ENCODE measurements at regions not wholly inside any gene's neighbourhood (a gene's known extent, or its start where the extent isn't known, plus 50 kb on each side); places are given as distances from the start of the nearest gene placed in this dataset.

DNA sequence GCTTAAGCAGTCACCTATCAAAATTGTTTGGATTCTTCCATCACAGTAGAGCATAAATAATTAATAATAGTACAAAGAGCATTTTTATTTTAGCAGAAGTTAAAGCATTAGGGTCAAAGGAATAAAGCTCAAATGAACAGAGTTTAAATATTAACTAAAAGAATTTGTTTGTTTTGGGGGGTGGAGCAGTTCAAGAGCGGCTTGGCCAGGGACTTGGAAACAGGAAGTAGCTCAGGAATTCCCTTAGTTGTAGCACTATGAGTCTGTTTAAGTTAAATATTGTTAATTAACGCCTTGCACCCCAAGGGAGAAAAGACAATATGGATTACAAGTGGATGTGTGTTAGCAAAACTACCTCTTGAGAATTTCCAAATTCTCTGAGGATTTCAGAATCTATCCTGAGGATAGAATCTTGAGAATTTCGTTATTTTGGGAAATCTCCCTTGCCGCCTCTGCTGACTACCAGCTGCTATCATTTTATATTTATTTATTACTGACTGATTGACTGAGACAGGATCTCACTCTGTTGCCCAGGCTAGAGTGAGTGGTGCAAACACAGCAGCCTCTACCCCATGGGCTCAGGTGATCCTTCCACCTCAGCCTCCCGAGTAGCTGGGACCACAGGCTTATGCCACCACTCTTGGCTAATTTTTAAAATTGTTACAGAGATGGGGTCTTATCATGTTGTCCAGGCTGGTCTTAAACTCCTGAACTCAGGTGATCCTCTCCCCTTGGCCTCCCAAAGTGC, 96.7 kb upstream of the CHD1 start:
- H2BK20ac ChIP-seq (ENCODE audit: low read depth, low read length, poor library complexity, severe bottlenecking) = no peak overlapping the region
- H3K4me1 Mint-ChIP-seq = no peaks in the 10 kb centered on the region
- H4K8ac ChIP-seq (replicated peaks; ENCODE audit: insufficient read length, low read depth, low read length) = no peak overlapping the region
- no peak overlapping the region for H3T11ph ChIP-seq (ENCODE audit: low read length)
- H3K9me3 Mint-ChIP-seq = no peaks in the 10 kb centered on the region
- H2BK12ac ChIP-seq (ENCODE audit: insufficient read length, low read depth, low read length) = no peak overlapping the region
- H3K27ac Mint-ChIP-seq = no peak overlapping the region
- TF ChIP-seq, protein P1, sequence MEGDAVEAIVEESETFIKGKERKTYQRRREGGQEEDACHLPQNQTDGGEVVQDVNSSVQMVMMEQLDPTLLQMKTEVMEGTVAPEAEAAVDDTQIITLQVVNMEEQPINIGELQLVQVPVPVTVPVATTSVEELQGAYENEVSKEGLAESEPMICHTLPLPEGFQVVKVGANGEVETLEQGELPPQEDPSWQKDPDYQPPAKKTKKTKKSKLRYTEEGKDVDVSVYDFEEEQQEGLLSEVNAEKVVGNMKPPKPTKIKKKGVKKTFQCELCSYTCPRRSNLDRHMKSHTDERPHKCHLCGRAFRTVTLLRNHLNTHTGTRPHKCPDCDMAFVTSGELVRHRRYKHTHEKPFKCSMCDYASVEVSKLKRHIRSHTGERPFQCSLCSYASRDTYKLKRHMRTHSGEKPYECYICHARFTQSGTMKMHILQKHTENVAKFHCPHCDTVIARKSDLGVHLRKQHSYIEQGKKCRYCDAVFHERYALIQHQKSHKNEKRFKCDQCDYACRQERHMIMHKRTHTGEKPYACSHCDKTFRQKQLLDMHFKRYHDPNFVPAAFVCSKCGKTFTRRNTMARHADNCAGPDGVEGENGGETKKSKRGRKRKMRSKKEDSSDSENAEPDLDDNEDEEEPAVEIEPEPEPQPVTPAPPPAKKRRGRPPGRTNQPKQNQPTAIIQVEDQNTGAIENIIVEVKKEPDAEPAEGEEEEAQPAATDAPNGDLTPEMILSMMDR (conservative IDR thresholded peaks at IDR 0.05) = no peak
- no peak overlapping the region for H4K5ac ChIP-seq (ENCODE audit: insufficient read length, low read depth, low read length)
- no peaks in the 10 kb centered on the region for H3K4me1 ChIP-seq (ENCODE audit: insufficient read depth, low read length)
- H4K20me1 ChIP-seq (ENCODE audit: control insufficient read depth, insufficient read depth, insufficient read length) = no peaks in the 10 kb centered on the region
- H3K27ac ChIP-seq (ENCODE audit: insufficient read length, low read depth, low read length) = no peak overlapping the region
- DNase-seq = no peak
- H3K9me3 ChIP-seq (ENCODE audit: control insufficient read depth, low read depth, low read length) = no peaks in the 10 kb centered on the region
- H3K23ac ChIP-seq (ENCODE audit: insufficient read length, low read depth, low read length) = no peak overlapping the region
- no CpG with 5 or more reads among the region's 5 CpGs for WGBS (ENCODE audit: extremely low coverage, insufficient read length, low lambda C conversion rate)
- H4K91ac ChIP-seq (ENCODE audit: insufficient read length, low read depth, low read length) = no peak overlapping the region
- no peaks in the 10 kb centered on the region for H3K27me3 ChIP-seq (ENCODE audit: insufficient read depth, low read length)
- no peaks in the 10 kb centered on the region; a peak in 1 of 7 replicates for H3K36me3 Mint-ChIP-seq (ENCODE audit: insufficient read depth in 1 of 3, low read depth in 3 of 3)
- H2AFZ ChIP-seq (ENCODE audit: low read length) = no peak overlapping the region
- H2AK5ac ChIP-seq (ENCODE audit: insufficient read length, low read length) = no peak overlapping the region
- no peak overlapping the region for H2BK5ac ChIP-seq (ENCODE audit: insufficient read length, low read length)
- H3K18ac ChIP-seq (ENCODE audit: insufficient read length, low read depth, low read length) = no peak overlapping the region
- H3K79me1 ChIP-seq (ENCODE audit: insufficient read depth, low read depth, low read length, poor library complexity, severe bottlenecking) = no peaks in the 10 kb centered on the region
- H3K27me3 Mint-ChIP-seq (ENCODE audit: low read depth) = no peaks in the 10 kb centered on the region
- H2BK15ac ChIP-seq (ENCODE audit: low read depth, low read length) = no peak overlapping the region
- no peak overlapping the region for H3K9ac ChIP-seq (ENCODE audit: extremely low read depth, insufficient read length, low read length)
- no peak overlapping the region for H3K56ac ChIP-seq (ENCODE audit: insufficient read length, low read depth, low read length)
- H3K79me2 ChIP-seq (ENCODE audit: insufficient read depth, low read length) = no peaks in the 10 kb centered on the region
- H3K14ac ChIP-seq (ENCODE audit: insufficient read depth, low read length) = no peak overlapping the region
- no peak overlapping the region for H3K4me3 Mint-ChIP-seq
- H3K4me2 ChIP-seq (ENCODE audit: insufficient read depth, insufficient read length, low read length) = no peak overlapping the region
- no peak overlapping the region for H2BK120ac ChIP-seq (ENCODE audit: low read depth, low read length, poor library complexity, severe bottlenecking)
- no peaks in the 10 kb centered on the region for H3K23me2 ChIP-seq (ENCODE audit: insufficient read length, low read depth, low read length, poor library complexity, severe bottlenecking)
- no peak overlapping the region for H3K4ac ChIP-seq (ENCODE audit: low read depth, low read length)
